ENCODE measurements at regions not wholly inside any gene's neighbourhood (a gene's known extent, or its start where the extent isn't known, plus 50 kb on each side); places are given as distances from the start of the nearest gene placed in this dataset.
"Not testable (repeated sequence)": the region's sequence is repeated elsewhere in the genome, so short reads cannot be mapped to it uniquely, and the experiment has no call there.

- no peak overlapping the region for H3K4me3 ChIP-seq (replicated peaks in 1 of 2; ENCODE audit: low read depth in 2 of 2, low read length in 2 of 2)
- no peak for TF ChIP-seq CTCF (IDR thresholded peaks at IDR 0.05; ENCODE audit: low read depth, low read length)
- no peak for DNase-seq (ENCODE audit: low read depth in 2 of 2)
These were observed 581.5 kb upstream of the RBFOX1 start for GRCh38 chr16:6751191-6751590.

- TF ChIP-seq CTCF (IDR thresholded peaks at IDR 0.05; ENCODE audit: low read depth, low read length), result no peak
- DNase-seq (ENCODE audit: low read depth in 2 of 2), result no peak
- no peak overlapping the region for H3K4me3 ChIP-seq (replicated peaks in 1 of 2; ENCODE audit: low read depth in 2 of 2, low read length in 2 of 2)
These were observed 582.9 kb upstream of the RBFOX1 start for GRCh38 chr16:6749698-6750097.

- H3K4me3 ChIP-seq (replicated peaks in 1 of 2; ENCODE audit: low read depth in 2 of 2, low read length in 2 of 2); DNase-seq (ENCODE audit: low read depth in 2 of 2): not testable (repeated sequence)
These were observed 596.3 kb upstream of the RBFOX1 start for GRCh38 chr16:6736302-6736701.

- no peak overlapping the region for H3K4me3 ChIP-seq (replicated peaks in 1 of 2; ENCODE audit: low read depth in 2 of 2, low read length in 2 of 2)
- DNase-seq (ENCODE audit: low read depth in 2 of 2), result no peak
- TF ChIP-seq CTCF (IDR thresholded peaks at IDR 0.05; ENCODE audit: low read depth, low read length), result no peak
These were observed 597.0 kb upstream of the RBFOX1 start for GRCh38 chr16:6735631-6736030.

- TF ChIP-seq CTCF (IDR thresholded peaks at IDR 0.05; ENCODE audit: low read depth, low read length), result no peak
- DNase-seq (ENCODE audit: low read depth in 2 of 2), result no peak
- no peak overlapping the region for H3K4me3 ChIP-seq (replicated peaks in 1 of 2; ENCODE audit: low read depth in 2 of 2, low read length in 2 of 2)
These were observed 600.5 kb upstream of the RBFOX1 start for GRCh38 chr16:6732166-6732565.

- TF ChIP-seq CTCF (IDR thresholded peaks at IDR 0.05; ENCODE audit: low read depth, low read length), result no peak
These were observed 604.3 kb upstream of the RBFOX1 start for GRCh38 chr16:6728381-6728780.

GRCh38 chr16:6726621-6727020, 606.0 kb upstream of the RBFOX1 start:
- no peak for TF ChIP-seq CTCF (IDR thresholded peaks at IDR 0.05; ENCODE audit: low read depth, low read length)
- H3K4me3 ChIP-seq (replicated peaks in 1 of 2; ENCODE audit: low read depth in 2 of 2, low read length in 2 of 2), result no peak overlapping the region
- no peak for DNase-seq (ENCODE audit: low read depth in 2 of 2)

More at GRCh38 chr16:6728381-6728780, 604.3 kb upstream of the RBFOX1 start:
- H3K4me3 ChIP-seq (replicated peaks in 1 of 2; ENCODE audit: low read depth in 2 of 2, low read length in 2 of 2), result no peak overlapping the region
- no peak for DNase-seq (ENCODE audit: low read depth in 2 of 2)
